Muscle of leg (tissue), 3 donors: ENCODE measurements at regions not wholly inside any gene's neighbourhood (a gene's known extent, or its start where the extent isn't known, plus 50 kb on each side); places are given as distances from the start of the nearest gene placed in this dataset.
A peak's percentile ranks its signal among the peaks of the same experiment; 100 is the strongest.

Experiments used
- DNase-seq: peaks from one replicate; pipeline ENCODE4 v3.0.0; 2013
- H3K27ac ChIP-seq: one replicate; pipeline ENCODE4 v1.5.1; 2013; ENCODE audit warnings: mild to moderate bottlenecking, low read length, control low read depth
- H3K27me3 ChIP-seq: one replicate; pipeline ENCODE4 v1.6.1; 2013; ENCODE audit warnings: low read length; ENCODE audit not compliant: control insufficient read depth, insufficient read depth
- H3K36me3 ChIP-seq: one replicate; pipeline ENCODE4 v1.6.1; 2013; ENCODE audit warnings: low read length; ENCODE audit not compliant: control insufficient read depth, insufficient read depth
- H3K4me1 ChIP-seq: one replicate; pipeline ENCODE4 v1.6.1; 2013; ENCODE audit warnings: low read length; ENCODE audit not compliant: control insufficient read depth, insufficient read depth
- H3K4me3 ChIP-seq: one replicate; pipeline ENCODE4 v1.5.1; 2013; ENCODE audit warnings: low read length, control low read depth
- H3K9me3 ChIP-seq: replicated peaks from 2 replicates; pipeline ENCODE4 v1.6.1; 2013; ENCODE audit warnings: low read depth, low read length; ENCODE audit not compliant: control insufficient read depth
- WGBS: methylation state at CpG from one replicate; pipeline ENCODE4 v1.1.5; 2013; ENCODE audit warnings: missing lambda C conversion rate; ENCODE audit not compliant: insufficient coverage; 5-methylcytosine and 5-hydroxymethylcytosine counted together

DNA sequence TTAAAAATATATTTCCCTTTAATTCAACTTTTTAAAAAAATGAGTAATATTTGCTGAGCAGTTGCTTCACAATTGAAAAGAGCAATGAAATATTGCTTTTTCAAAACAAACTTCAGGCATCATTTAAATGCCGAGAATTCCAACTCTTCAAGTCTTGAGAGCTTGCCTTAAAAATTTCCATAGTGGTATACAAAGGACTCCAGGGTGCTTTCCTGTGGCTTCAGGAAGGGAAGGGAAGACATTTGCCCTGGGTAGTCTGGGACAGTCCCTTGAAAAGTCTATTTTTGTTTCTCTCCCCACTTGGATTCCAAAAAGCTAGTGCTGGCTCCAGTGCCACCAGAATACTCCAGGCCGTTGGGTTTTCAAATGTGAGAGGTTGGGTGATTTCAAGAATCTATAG is 71.7 kb downstream of the HYCC1 start:
- Histone ChIP-seq H3K9me3 (no peaks in the 10 kb centered on the region), H3K27ac (no peak overlapping the region), H3K36me3 (no peaks in the 10 kb centered on the region), H3K4me1 (no peaks in the 10 kb centered on the region), H3K4me3 (no peak overlapping the region), H3K27me3 (no peaks in the 10 kb centered on the region)
- DNase-seq = no peak
- WGBS = 80% methylated on average over 1 of the region's 2 CpGs

DNA sequence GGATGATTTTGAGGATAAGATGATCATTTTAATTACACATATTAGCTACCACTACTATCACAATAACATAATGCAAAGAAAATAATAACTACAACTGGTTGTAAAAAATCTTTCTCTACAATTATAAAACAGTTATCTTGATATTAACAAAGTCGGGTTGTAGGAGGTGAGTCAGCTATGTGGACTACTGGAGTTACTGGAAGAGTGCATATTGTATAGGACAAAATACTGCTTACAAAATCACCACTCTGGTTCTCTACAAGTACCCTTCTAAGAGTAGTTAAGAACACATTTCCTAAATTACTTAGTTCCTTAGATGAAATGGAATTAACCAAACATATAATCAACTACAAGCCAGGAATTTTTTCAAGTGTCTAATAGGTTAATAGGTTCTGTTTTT is 74.1 kb downstream of the HYCC1 start:
- WGBS = no CpG with 5 or more reads among the region's 1 CpG
- Histone ChIP-seq H3K27ac (no peak overlapping the region), H3K36me3 (no peaks in the 10 kb centered on the region), H3K27me3 (no peaks in the 10 kb centered on the region), H3K4me1 (peaks cover 4% of the 10 kb centered on the region), H3K4me3 (no peak overlapping the region), H3K9me3 (no peaks in the 10 kb centered on the region)
- DNase-seq = no peak

DNA sequence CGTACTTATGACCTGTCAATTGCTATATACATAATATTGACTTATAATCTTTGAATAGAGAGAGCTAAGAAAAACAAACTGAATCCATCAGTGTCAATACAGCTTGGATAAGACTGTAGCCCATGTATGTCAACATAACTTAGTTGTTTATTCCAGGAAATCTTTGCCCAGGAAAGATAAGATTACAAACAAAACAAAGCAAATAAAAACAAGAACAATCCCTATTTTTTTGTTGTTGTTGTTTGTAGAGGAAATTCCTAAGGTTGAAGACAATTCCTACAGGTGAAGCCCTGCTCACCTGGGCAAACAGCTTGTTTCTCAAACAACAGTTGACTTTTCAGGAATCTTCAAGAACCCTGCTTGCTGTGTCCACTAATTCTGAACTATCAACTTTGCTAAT is 76.0 kb downstream of the HYCC1 start:
- Histone ChIP-seq H3K27ac (no peak overlapping the region), H3K27me3 (no peaks in the 10 kb centered on the region), H3K4me1 (peaks cover 9% of the 10 kb centered on the region), H3K4me3 (no peak overlapping the region), H3K9me3 (no peaks in the 10 kb centered on the region), H3K36me3 (no peaks in the 10 kb centered on the region)
- DNase-seq = no peak
- WGBS = no CpG with 5 or more reads among the region's 1 CpG

DNA sequence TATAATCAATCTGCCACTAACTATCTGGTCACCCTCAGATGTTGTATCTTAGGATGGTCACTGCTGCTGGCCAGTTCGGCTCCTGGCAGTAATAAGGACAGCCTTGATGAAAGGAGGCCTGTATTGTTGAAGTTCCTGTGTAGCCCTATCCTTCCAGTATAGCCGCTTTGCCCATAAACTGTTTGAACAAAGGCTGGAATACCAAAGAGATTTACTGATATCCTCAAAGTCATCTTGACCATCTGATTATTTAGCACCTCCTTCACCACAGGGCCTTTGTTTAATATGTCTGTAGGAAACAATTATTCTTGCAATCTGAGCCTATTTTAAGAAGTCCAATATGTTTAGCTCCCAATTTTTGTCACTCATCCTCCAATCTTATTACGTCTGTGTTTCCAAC is 77.7 kb downstream of the HYCC1 start:
- DNase-seq = no peak
- Histone ChIP-seq H3K4me3 (no peak overlapping the region), H3K27ac (no peak overlapping the region), H3K27me3 (no peaks in the 10 kb centered on the region), H3K36me3 (no peaks in the 10 kb centered on the region), H3K9me3 (no peaks in the 10 kb centered on the region), H3K4me1 (peaks cover 9% of the 10 kb centered on the region)
- no CpG with 5 or more reads among the region's 3 CpGs for WGBS

DNA sequence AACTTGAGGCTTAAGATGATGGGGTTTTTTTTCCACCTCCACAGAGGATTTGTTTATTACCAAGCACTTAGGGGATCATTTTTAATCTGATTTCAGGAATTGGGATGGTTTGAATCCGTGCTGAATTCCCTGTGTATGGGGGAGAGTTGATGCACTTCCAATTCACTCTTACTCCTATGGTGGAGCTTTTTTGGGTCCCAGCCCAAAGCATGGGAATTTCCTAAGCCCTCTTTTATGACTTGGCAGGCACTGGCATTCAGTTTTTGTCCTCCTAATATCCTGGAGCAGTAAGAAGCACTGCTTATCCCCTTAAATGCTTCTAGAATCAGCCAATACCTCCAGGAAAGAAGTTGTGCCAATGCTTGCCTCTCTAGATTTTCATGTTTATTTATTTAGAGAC is 78.7 kb downstream of the HYCC1 start:
- Histone ChIP-seq H3K36me3 (no peaks in the 10 kb centered on the region), H3K9me3 (no peaks in the 10 kb centered on the region), H3K4me1 (peaks cover 9% of the 10 kb centered on the region), H3K27me3 (no peaks in the 10 kb centered on the region), H3K4me3 (no peak overlapping the region), H3K27ac (no peak overlapping the region)
- no CpG with 5 or more reads among the region's 1 CpG for WGBS
- peak; percentile 59 for DNase-seq

DNA sequence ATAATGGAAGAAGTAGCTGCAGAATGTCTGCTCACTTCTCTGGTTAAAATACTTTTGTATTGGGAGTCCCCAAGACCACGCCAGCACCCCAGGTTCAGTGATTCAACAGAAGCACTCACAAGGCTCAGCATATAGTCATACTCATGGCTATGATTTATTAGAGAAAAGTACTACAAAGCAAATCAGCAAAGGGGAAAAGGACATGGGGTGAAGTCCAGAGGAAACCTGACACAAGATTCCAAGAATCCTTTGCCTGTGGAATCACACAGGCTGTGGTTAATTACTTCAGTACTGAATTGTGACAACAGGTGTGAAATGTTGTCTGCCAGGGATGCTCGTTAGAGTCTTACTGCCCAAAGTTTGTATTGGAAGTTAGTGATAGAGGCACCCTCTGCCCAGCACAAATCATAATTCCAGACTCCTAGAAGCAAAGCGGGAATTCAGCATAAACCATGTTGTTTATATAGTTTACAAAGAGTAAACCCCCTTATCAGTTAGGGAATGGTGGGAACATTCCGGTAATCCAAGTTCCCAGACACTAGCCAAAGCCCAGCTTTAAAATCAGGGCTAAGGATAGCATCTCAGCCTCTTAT is 79.4 kb downstream of the HYCC1 start:
- DNase-seq = peak; percentile 39
- peaks cover 9% of the 10 kb centered on the region for H3K4me1 ChIP-seq
- no peak overlapping the region for H3K4me3 ChIP-seq
- no peak overlapping the region for H3K27ac ChIP-seq
- H3K27me3 ChIP-seq = no peaks in the 10 kb centered on the region
- H3K9me3 ChIP-seq = no peaks in the 10 kb centered on the region
- WGBS = no CpG with 5 or more reads among the region's 4 CpGs
- no peaks in the 10 kb centered on the region for H3K36me3 ChIP-seq

DNA sequence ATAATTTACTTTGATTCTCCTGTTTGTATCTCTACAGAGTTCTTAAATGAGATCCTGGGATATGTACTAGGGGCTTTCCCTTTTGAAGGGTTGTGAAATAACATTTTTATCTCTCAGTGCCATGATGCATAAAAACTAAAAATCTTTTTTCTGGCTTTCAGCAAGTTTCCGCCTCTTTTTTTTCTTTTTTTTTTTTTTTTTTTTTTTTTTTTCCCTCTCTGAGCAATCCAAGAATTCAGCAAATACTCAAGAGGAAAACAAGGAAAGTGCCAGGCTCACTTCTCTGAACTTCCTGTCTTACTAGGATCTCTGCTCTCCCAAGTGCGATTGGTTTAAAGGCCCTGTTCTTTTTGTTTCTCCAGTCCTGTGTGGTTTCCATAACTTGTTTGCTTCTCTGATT is 79.9 kb downstream of the HYCC1 start:
- 55% methylated on average over 2 of the region's 2 CpGs for WGBS
- Histone ChIP-seq H3K36me3 (no peaks in the 10 kb centered on the region), H3K4me3 (no peak overlapping the region), H3K9me3 (no peaks in the 10 kb centered on the region), H3K27ac (no peak overlapping the region), H3K27me3 (no peaks in the 10 kb centered on the region), H3K4me1 (peaks cover 9% of the 10 kb centered on the region)
- DNase-seq = peak; percentile 30

DNA sequence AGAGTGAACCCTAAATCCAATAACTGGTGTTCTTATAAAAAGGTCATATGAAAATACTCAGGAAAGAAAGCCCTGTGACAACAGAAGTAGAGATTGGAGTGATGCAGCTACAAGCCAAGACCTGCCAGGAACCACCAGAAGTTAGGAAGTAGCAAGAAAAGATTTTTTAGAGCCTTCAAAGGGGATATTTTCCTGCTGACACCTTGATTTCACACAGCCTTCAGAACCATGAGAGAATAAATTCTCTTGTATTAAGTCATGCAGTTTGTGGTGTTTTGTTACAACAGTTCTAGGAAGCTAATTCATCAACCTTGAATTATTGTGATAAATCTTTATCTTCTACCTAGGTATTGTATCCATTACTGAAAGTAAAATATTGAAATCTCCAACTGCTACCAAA is 81.0 kb downstream of the HYCC1 start:
- DNase-seq = no peak
- no peaks in the 10 kb centered on the region for H3K27me3 ChIP-seq
- H3K4me1 ChIP-seq = peaks cover 9% of the 10 kb centered on the region
- H3K36me3 ChIP-seq = no peaks in the 10 kb centered on the region
- H3K4me3 ChIP-seq = no peak overlapping the region
- H3K27ac ChIP-seq = no peak overlapping the region
- H3K9me3 ChIP-seq = no peaks in the 10 kb centered on the region

DNA sequence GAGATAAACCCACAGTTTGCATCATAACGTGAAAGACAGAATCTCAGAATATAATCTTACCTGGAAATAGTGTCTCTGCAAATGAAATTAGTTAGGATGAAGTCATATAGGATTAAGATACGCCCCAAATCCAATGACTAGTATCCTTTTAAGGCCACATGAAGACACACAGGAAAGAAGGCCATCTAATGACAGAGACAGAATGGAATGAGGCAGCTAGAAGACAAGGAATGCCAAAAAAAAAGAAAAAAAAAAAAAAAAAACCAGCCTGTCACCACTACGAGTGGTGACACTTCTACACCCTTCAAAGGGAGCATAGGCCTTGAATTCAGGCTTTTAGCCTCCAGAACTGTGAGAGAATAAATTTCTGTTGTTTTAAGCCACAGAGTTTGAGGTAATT is 82.9 kb downstream of the HYCC1 start:
- no CpG with 5 or more reads among the region's 3 CpGs for WGBS
- H3K27ac ChIP-seq = no peak overlapping the region
- no peaks in the 10 kb centered on the region for H3K36me3 ChIP-seq

DNA sequence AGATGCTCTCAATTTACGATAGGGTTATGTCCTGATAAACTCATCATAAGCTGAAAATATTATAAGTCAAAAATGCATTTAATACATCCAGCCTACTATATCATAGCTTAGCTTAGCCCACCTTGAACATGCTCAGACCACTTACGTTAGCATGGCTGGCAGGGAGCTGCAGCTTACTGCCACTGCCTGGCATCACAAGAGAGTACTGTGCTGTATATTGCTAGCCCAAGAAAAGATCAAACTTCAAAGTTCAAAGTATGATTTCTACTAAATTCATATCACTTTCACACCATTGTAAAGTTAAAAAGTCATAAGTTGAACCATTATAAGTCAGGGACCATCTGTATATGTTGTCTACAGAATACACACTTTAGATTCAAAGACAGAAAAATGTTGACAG is 91.6 kb downstream of the HYCC1 start:
- H3K27ac ChIP-seq = no peak overlapping the region
- DNase-seq = no peak
- H3K36me3 ChIP-seq = no peaks in the 10 kb centered on the region
- no peaks in the 10 kb centered on the region for H3K4me1 ChIP-seq
- no peak overlapping the region for H3K4me3 ChIP-seq
- WGBS = 100% methylated on average over 1 of the region's 2 CpGs
- peaks cover 2% of the 10 kb centered on the region for H3K9me3 ChIP-seq
- H3K27me3 ChIP-seq = no peaks in the 10 kb centered on the region

More for the DNA sequence above, 82.9 kb downstream of the HYCC1 start:
- H3K4me3 ChIP-seq = no peak overlapping the region
- DNase-seq = no peak
- no peaks in the 10 kb centered on the region for H3K9me3 ChIP-seq
- H3K27me3 ChIP-seq = no peaks in the 10 kb centered on the region
- H3K4me1 ChIP-seq = peaks cover 9% of the 10 kb centered on the region

DNA sequence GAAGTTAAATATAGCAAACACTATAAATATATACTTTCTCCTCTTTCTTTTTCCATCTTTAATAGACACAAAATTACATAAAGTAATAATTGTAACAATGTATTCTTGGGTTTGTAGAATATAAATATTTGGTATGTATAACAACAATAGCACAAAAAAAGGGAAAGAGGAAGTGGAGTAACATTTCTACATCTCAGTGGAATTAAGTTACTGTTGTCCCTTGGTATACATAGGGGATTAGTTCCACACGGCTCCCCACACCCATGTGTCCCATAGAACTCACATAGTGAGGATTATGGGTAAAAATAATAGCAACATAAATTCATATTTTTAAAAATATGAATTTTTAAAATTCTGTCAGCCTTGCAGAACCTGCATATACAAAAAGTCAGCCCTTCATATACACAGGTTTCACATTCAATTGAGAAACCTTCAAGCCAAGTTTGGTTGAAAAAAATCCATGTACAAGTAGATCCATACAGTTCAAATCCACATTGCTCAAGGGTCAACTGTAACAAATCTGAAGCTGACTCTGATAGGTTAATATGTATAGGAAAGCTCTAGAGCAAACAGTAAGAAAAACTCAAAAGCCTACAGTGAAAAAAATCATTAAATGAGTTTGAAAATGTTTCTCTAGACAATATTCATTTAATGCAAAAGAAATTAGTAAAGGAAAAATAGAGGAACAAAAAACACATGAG is 92.4 kb downstream of the HYCC1 start:
- H3K27ac ChIP-seq = no peak overlapping the region
- WGBS = no CpG with 5 or more reads among the region's 1 CpG
- H3K9me3 ChIP-seq = peaks cover 2% of the 10 kb centered on the region
- no peak overlapping the region for H3K4me3 ChIP-seq
- no peaks in the 10 kb centered on the region for H3K4me1 ChIP-seq
- no peaks in the 10 kb centered on the region for H3K27me3 ChIP-seq
- no peak for DNase-seq
- no peaks in the 10 kb centered on the region for H3K36me3 ChIP-seq
